ENCODE measurements at regions not wholly inside any gene's neighbourhood (a gene's known extent, or its start where the extent isn't known, plus 50 kb on each side); places are given as distances from the start of the nearest gene placed in this dataset.

GRCh38 chr7:41164440-41164839, 538.5 kb downstream of the INHBA start:
- DNase-seq (ENCODE audit: low spot score) (no peak), ATAC-seq (no peak)
- Histone ChIP-seq H3K4me1 (ENCODE audit: insufficient read depth) (peaks cover 2% of the 10 kb centered on the region; the same call in 1 of the 2 replicates), H2AFZ (no peak overlapping the region), H3K4me2 (no peak overlapping the region), H3K27me3 (ENCODE audit: insufficient read depth) (no peaks in the 10 kb centered on the region), H3K9me2 (ENCODE audit: insufficient read depth) (0 out of 2 replicates have a peak, but pooled peaks cover 6% of the 10 kb centered on the region), H3F3A (replicated peaks; ENCODE audit: low read depth) (no peaks in the 10 kb centered on the region), H3K79me2 (replicated peaks; ENCODE audit: insufficient read depth) (no peaks in the 10 kb centered on the region), H3K27ac (ENCODE audit: low read depth) (no peak overlapping the region), H4K20me1 (replicated peaks; ENCODE audit: insufficient read depth) (no peaks in the 10 kb centered on the region), H3K36me3 (ENCODE audit: insufficient read depth) (no peaks in the 10 kb centered on the region), H3K4me3 (no peak overlapping the region)
- TF ChIP-seq NANOG (IDR thresholded peaks at IDR 0.05; ENCODE audit: borderline replicate concordance), result no peak
- no peak for TF ChIP-seq ZNF331 (CRISPR knock-in tag; IDR thresholded peaks at IDR 0.05; ENCODE audit: low read depth)
- TF ChIP-seq STAT1 (IDR thresholded peaks at IDR 0.05; ENCODE audit: unreplicated experiment), result no peak
- TF ChIP-seq, protein P1, sequence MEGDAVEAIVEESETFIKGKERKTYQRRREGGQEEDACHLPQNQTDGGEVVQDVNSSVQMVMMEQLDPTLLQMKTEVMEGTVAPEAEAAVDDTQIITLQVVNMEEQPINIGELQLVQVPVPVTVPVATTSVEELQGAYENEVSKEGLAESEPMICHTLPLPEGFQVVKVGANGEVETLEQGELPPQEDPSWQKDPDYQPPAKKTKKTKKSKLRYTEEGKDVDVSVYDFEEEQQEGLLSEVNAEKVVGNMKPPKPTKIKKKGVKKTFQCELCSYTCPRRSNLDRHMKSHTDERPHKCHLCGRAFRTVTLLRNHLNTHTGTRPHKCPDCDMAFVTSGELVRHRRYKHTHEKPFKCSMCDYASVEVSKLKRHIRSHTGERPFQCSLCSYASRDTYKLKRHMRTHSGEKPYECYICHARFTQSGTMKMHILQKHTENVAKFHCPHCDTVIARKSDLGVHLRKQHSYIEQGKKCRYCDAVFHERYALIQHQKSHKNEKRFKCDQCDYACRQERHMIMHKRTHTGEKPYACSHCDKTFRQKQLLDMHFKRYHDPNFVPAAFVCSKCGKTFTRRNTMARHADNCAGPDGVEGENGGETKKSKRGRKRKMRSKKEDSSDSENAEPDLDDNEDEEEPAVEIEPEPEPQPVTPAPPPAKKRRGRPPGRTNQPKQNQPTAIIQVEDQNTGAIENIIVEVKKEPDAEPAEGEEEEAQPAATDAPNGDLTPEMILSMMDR (conservative IDR thresholded peaks at IDR 0.05; ENCODE audit: low read depth in 2 of 2), result no peak
- no peak for TF ChIP-seq ZNF462 (CRISPR knock-in tag; IDR thresholded peaks at IDR 0.05)
- TF ChIP-seq CREB1 (CRISPR knock-in tag; IDR thresholded peaks at IDR 0.05; ENCODE audit: low read depth), result no peak
- no peak for TF ChIP-seq ZNF114 (CRISPR knock-in tag; IDR thresholded peaks at IDR 0.05)
- no peak for TF ChIP-seq ETS1 (IDR thresholded peaks at IDR 0.05)
- no peak for TF ChIP-seq POLR2AphosphoS5 (IDR thresholded peaks at IDR 0.05; ENCODE audit: low read depth)
- no peak for TF ChIP-seq JUNB (IDR thresholded peaks at IDR 0.05; ENCODE audit: unreplicated experiment)
- no peak for TF ChIP-seq EZH2phosphoT487 (IDR thresholded peaks at IDR 0.05; ENCODE audit: unreplicated experiment)
- no peak for TF ChIP-seq REST (IDR thresholded peaks at IDR 0.05; ENCODE audit: unreplicated experiment)
- no peak for TF ChIP-seq EZH2 (IDR thresholded peaks at IDR 0.05; ENCODE audit: low read depth, unreplicated experiment)
- Mint-ChIP-seq H3K9me3 (peaks cover 8% of the 10 kb centered on the region; the same call in 2 of the 3 replicates), H3K4me1 (no peaks in the 10 kb centered on the region), H3K27ac (no peak overlapping the region), H3K27me3 (ENCODE audit: insufficient read depth, low read depth, poor library complexity) (no peaks in the 10 kb centered on the region), H3K36me3 (ENCODE audit: low read depth) (no peaks in the 10 kb centered on the region), H3K4me3 (no peak overlapping the region)

All from GM23338 (cell line).